ENCODE measurements at regions not wholly inside any gene's neighbourhood (a gene's known extent, or its start where the extent isn't known, plus 50 kb on each side); places are given as distances from the start of the nearest gene placed in this dataset.
"Not testable (repeated sequence)": the region's sequence is repeated elsewhere in the genome, so short reads cannot be mapped to it uniquely, and the experiment has no call there.

DNA sequence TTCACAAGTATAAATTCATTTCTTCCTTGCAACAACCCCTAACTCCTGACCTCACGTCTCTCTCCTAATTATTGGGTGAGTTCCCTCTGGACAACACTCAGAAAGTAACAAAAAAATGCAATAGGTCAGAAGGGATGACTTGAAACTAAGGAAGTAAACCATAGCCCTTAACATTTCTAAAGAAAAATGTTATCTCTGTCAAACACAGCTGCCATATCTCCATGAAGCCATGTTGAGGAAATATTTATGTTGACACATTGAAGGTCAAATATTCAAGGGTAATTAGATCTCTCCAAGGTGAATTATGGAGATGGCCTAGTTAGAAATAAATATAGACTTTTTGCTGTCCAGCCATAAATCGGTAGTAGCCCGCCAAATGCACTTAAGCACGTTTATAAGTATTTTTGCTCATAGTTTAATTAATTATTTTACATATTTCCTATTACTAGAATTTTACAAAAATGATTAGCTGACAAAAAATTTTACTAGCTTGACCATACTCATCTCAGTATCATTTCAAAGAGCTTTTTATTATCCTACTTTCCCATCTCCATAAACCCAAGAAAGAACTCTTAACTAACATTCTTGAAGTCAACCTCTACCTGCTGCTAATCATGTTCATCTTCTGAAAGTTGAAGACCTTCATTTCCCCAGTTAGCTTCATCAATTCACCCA lies 160.1 kb upstream of the PKN2 start:
- DNase-seq (ENCODE audit: low read depth in 2 of 2): no peak

DNA sequence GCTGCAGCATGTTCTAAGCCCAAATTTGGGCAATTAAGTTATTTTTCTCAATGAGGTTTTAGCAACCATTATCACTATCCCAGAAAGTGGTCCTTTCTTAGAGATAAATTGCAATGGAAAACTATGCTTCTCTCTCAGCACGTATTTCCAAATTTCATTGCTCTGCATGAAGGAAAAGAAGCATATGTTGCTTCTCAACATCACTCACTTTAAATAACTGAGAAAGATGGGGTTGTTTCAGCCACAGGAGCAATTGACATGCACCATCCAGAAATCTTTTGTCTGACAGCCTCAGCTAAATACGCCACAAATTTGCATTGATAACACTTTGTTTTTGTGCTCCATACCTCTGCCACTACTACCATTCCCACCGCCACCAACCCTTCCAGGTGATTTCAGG lies 157.6 kb upstream of the PKN2 start:
- no peak for DNase-seq (ENCODE audit: low read depth in 2 of 2)

DNA sequence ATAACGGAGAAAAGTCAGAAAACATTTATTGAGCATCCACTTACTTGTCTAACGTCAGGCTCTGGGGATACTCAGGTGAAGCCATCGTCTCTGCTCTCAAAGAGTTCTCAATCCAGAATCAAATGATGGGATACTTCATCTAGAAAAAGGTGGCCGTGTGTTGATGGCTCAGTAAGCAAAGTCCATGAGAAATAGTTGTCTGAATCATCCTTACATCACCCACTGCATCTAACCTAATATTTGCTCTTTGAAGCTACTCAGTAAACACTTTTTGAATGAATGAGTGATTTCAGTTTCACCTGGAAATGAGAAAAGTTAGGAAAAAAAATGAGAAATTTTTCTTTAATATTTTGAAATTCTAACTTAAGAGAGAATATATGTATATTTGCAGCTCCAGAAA lies 155.3 kb upstream of the PKN2 start:
- no peak for DNase-seq (ENCODE audit: low read depth in 2 of 2)

DNA sequence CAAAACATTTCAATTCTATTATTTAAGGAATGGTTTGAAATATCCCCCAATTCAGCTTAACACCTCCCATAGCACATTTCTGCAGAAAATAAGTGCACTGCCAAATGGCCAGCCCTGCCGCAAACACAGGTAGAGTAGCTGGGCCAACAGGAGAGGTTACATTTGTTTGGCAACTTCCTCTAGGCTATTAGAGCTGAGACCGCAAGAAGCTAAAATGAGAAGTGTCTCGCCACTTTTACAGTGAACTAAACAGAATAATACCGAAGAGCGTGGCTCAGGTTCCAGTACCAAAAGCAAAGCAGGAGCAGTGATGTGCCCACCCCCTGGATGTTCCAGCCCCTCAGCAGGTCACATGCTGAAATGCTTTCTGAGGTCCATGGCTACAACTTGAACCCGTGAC lies 154.5 kb upstream of the PKN2 start:
- no peak for DNase-seq (ENCODE audit: low read depth in 2 of 2)

DNA sequence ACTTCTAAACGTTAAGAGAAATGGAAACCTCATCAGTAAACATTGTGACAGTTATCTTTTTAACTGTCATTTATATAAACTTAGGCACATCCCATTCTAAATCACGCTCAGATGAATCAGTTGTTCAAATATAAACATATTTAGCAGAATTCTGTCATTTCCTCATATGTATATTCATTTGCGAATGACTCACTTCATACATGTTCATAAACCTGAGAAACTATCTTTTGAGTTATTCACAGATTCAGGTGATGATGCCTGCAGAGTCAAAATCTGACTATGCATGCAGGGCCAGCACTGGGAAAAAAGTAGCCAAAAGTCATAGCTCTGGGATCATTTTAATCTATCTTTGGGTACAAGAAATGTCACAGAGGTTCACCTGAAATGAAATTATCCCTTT lies 153.8 kb upstream of the PKN2 start:
- no peak for DNase-seq (ENCODE audit: low read depth in 2 of 2)

DNA sequence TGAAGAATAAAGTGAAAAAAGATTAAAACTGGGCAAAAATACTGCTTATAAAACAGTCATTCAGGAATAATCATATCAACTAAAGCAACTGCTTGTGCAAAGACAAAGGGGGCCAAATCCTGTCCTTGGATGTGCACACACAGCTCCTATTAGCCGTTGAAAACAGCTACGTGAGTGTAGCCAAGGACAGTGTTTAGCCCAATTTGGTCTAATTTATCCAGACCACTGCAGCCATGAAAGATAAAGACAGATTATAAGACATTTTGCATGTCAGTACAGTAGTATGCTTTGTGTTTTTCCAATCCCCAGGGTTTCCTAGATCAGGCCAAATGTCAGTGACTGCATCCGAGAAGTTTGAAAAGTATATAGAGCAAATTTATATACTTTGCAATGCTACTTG lies 146.3 kb upstream of the PKN2 start:
- DNase-seq (ENCODE audit: low read depth in 2 of 2): no peak

DNA sequence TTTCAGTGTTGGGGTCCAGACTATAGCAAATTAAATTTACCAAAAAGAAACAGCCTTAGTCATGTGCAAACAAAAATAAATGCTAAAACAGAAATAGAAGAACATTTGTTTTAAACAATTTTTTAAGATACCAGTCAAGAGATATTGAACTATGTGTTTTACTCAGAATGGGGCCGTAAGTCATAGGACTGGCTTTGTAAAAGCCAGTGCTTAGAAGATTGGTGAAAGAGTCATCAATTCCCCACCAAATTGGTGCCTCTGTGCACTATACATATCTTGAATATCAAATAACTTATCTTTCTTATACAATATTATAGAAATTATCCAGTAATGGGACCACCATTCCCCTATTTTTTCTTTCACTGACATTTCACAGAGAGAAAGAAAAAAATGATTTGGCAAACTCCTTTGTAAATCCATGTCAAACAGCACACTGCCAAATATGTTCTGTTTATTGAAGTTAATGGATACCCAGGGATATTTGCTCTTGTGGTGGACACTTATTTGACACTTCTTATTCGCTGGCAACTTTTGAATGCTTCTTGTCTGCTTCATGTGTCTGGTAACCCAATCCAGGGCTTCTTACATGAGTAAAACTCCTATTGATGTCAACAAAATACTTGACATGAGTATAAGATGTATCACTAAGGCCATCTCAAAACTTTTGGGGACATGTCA lies 145.7 kb upstream of the PKN2 start:
- DNase-seq (ENCODE audit: low read depth in 2 of 2): no peak

DNA sequence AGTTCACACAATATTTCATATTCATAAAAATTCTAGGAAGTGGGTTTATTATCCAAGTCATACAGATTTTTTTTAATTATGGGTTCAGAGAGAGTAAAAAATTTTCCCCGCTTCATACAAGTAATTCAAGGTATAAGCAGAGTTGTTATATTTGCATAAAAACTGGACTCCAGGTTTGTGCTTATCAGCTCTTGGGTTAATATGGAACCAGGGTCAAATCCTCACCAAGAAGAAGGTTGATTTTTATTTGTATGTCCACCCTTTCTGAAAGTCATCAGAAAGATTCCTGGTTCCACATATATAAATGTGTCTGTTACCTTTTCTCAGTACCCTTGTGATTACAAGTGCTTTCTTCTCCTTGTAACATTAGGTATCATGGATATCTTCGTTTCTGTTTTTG lies 143.8 kb upstream of the PKN2 start:
- DNase-seq (ENCODE audit: low read depth in 2 of 2): no peak

DNA sequence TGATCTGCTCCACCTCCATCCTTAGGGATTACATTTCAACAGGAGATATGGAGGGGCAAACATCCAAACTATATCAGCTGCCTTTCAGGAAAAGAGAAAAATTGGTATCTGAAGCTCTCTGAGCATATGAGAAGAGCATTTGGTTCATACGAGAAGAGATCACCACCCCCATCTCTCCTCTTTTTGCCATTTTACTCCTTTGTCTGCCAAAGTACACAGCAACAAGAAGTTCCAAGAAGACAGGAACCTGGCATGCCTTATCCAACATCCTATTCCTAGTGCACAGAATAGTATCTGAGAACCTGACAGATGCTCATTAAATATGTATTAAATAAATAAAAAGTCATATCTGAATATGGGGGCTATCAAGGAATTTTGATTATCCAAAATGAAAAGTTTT lies 142.5 kb upstream of the PKN2 start:
- DNase-seq (ENCODE audit: low read depth in 2 of 2): no peak

DNA sequence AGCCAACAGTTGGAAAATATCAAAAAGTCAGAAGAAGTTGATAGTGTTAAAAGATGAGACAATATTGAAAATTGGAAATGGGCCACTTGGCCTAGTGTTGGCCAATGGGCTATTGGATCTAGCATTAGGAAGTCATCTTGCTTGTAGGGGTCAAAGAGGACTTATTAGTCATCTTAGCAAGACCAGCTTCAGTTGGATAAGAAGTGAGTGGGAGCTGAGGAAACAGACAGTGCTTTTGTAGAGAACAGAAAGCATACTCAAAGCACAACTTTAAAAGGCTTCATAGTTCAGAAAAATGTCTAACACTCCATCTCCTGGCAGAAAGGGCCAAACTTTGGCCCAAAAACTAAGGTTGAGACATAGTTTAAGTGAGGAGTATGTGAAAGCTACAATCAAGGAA lies 139.9 kb upstream of the PKN2 start:
- DNase-seq (ENCODE audit: low read depth in 2 of 2): no peak

DNA sequence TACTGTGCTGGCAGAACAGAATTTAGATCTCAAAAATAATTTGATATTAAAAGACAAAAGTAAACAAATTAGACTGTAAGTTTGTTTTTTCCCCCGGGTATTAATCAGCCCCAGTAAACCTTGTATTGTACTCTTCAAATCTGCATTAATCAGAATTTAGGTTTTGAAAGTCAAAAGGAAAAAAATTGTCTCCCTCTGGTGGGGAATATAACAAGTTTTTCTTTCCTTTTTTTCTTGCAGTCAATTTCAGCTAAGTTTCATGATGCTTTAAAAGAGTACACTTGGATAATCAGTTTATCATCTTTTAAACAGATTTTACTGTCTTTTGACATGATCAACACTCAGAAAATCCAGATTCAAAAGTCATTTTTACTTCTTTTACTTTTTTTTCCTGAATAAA lies 134.5 kb upstream of the PKN2 start:
- DNase-seq (ENCODE audit: low read depth in 2 of 2): no peak

DNA sequence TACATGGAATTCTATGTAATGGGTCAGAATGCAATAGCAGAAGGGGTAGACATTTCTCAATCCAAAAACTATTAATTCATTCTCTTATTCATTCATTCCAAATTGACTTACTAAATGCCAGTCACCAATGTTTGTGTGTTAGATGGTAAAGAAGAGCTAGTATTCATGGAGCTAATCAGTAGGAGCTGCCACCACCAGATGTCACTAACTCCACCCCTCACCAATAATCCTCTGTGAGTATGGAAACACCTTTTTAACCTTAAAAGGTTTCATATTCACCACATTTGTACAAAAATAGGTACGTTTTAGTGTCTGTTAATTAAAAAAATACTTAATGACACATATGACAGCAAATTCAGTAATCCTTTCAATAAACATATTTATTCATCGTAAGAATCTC lies 131.8 kb upstream of the PKN2 start:
- no peak for DNase-seq (ENCODE audit: low read depth in 2 of 2)

DNA sequence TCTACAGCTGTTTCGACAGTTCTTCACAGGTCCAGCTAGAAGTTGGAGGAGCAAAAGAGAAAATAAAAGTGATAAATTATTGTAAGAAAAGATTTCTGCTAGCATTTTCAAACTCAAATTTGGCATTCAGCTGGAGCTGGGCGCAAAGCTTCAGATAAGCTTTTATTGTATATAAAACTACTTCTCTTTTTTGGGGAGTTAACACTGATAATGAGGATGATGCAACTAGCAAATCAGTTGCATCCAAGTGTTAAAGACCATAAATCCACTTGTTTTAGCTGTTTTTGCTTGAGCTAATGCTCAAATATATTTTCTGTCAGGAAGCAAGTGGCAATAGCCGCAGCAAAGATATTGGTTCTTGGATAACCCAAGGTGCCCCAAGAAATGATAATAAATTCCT lies 127.1 kb upstream of the PKN2 start:
- DNase-seq (ENCODE audit: low read depth in 2 of 2): no peak

DNA sequence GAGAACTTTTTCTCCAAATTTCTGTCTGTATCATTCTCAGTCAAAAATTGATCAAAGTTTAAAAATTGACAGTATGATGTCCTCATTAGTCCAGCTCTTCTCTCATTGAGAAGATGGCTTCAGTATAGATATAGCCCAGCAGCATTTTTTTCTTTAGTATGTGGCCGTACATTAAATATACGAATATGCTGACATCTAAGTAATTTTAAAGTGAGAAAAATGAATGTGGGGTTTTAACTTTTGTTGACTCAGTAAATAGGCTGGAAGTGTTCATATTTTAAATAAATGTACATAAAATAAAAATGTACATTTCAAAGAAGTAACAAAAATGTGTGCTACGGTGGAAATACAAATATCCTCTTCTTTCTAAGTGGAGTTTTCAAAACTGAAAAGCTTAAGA lies 123.5 kb upstream of the PKN2 start:
- DNase-seq (ENCODE audit: low read depth in 2 of 2): no peak

DNA sequence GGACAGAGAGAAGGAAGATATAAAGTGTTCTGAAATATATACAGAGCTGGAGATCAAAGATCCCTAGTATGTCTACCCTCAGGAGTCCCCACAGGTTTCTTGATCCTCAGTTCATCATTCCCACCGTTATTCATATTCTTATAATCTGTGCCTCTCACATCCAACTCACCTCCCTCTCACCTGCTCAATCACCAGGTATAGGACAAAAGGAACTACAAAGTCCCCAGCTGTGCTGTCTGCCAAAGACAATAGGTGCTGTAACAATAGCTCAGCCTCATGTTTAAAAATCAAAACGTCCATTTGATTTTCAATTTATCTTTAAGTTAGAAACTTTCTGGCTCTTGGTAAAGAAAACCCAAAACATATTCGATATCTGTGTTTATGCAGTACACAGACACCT lies 121.1 kb upstream of the PKN2 start:
- DNase-seq (ENCODE audit: low read depth in 2 of 2): no peak

DNA sequence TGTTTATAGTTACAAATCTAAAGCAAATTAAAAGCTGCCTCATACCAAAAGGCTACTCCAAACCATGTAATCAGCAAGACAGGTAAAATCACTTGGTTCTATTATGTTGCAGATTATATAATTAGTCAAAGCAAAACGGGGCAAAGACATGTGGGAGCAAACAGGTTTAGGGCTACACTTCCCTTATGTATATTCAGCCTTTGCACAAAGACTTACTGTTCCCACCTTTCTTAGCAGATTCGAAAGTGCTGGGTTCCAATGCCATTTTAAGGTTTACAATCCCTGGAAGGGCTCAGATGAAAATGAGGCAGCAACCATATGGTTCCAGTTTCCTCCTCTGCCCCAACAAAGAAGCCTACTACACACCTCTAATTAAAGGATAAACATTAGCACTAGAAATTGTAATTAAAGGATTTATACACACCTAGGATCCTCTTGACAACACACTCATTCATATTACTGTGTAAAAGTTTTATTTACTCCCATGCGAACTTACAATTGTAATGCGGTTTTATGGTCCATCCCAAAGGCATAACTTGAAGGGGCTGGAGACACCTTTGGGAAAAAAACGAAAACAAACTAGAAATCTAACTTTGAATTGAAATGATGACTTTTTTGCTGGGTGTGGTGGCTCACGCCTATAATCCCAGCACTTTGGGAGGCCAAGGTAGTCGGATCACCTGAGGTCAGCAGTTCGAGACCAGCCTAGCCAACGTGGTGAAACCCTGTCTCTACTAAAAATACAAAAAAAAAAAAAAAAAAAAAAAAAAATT lies 117.3 kb upstream of the PKN2 start:
- no peak for DNase-seq (ENCODE audit: low read depth in 2 of 2)

DNA sequence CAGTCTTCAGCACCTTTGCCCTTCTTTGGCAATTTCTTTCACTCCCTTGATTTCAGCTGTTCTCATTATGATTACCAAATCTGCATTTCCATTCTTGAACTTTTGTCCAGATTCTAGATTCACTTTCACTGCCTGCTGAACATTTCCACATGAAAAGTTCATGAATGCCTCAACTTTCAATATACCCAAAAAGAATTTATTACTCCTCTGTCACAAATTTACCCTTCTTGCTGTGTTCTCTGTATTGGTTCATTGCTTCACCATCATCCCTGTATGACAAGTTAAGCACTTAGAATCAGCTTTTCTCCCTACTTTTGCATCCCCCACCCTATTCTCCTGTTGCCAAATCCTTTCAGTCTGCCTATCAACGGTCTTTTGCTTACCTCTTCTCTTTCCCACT lies 112.6 kb upstream of the PKN2 start:
- DNase-seq (ENCODE audit: low read depth in 2 of 2): no peak

DNA sequence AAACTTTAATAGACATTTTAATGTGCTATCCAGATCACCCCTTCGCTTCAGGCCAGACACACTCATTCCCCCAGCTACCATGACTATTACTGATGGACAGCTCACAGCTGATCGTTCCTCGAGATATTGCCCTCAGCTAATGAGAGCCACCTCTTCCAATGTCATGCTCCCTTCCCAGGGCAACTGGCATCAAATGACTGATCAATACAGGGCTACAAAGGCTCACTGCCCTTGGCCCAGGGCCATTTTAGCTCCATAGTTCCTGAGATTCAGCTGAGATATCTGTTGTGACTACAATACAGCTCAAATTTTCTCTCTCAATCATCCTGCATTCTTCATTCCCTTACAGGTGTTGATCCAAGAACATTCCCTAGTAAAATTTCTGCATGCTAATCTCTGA lies 104.5 kb upstream of the PKN2 start:
- DNase-seq (ENCODE audit: low read depth in 2 of 2): no peak

DNA sequence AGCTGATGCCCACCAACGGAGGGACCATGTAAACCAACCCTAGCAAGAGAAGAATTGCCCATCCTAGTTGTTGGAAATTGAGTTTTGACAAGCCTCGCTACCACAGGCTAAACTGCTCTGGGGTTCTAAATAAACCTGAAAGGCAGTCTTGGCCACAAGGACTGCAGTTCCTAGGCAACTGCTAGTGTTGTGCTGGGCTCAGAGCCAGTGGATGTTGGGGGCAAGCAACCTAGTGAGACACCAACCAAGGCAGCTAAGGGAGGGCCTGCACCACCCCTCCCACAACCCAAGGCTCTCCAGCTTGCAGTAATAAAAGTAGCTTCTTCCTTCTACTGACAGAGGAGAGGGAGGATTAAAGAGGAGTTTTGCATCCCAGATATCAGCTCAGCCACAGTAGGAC lies 102.4 kb upstream of the PKN2 start:
- no peak for DNase-seq (ENCODE audit: low read depth in 2 of 2)

DNA sequence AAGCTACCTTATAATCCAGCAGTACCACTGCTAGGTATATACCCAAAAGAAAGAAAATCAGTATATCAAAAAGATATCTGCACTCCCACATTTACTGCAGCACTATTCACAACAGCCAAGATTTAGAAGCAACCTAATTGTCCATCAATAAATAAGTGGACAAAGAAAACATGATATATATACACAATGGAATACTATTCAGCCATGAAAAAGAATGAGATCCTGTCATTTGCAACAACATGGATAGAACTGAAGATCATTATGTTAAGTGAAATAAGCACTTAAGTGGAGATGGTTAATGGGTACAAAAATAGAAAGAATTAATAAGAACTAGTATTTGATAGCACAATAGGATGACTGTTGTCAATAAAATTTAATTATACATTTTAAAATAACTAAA lies 90.7 kb upstream of the PKN2 start:
- DNase-seq (ENCODE audit: low read depth in 2 of 2): no peak

DNA sequence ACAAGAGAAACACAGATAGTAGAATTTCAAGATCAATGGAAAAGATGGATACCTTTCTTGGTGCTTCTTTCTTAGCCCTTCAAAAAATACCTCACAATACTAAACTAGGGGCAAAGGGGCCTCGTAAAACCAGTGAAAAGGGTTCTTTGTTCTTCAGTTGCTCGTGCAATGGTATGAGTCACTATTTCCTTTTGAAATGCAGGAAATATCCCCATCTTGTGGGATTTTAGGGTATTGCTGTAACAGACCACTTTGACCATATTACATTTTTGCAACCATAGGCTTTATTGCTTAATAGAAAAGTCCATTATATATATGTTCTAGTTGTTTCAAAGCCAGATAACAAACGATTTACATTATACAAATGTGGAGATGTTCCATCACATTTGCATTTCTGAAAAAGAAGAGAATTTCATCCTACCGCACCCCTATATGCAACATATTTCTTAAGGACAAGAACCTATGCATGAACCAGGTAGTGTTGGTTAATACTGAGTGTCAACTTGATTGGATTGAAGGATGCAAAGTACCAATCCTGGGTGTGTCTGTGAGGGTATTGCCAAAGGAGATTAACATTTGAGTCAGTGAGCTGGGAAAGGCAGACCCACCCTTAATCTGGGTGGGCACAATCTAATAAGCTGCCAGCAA lies 88.6 kb upstream of the PKN2 start:
- no peak for DNase-seq (ENCODE audit: low read depth in 2 of 2)

DNA sequence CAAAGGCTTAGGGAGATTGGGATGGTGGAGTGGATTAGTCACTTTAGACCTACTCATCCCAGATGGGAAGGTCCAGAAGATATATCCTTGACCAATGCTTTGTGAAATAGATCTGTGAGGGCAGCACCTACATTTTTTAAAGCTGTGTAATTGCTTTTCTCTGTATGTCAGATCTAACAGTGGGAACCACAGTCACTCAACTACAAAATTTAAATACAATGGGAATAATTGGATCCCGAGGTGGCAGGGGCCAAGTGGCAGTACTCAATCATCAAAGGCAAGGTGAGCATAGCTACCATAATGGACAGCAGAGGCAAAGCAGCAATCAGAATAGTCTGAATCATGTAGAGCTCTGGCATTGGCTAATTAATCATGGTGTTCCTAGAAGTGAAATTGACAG lies 86.1 kb upstream of the PKN2 start:
- DNase-seq (ENCODE audit: low read depth in 2 of 2): not testable (repeated sequence)

All from stimulated activated CD8-positive, alpha-beta memory T cell treated with anti-CD3 and anti-CD28 coated beads, Interleukin-7, amount 100 ng/mL, for 1 hour (primary cell).